ENCODE measurements at regions not wholly inside any gene's neighbourhood (a gene's known extent, or its start where the extent isn't known, plus 50 kb on each side); places are given as distances from the start of the nearest gene placed in this dataset.
A peak's percentile ranks its signal among the peaks of the same experiment; 100 is the strongest.

DNA sequence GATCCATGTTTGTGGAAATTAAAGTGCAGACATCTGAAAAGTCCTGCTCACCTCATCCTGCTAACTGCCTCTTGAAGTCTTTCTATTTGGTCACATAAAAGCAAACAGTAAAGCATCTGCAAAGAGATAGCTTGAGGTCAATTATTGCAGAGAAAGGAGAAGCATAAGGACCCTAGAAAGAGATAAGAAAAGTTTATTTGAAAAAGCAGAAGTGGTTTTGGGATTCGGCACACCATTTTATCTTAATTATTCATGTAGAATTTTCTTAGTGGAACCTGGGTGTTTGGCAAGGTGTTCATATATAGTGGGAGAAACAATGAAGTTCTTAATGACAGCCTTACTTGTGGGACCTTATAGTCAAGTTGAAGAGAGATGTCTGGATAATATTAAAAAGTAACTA, 280.8 kb downstream of the CENPW start (continued):
- TF ChIP-seq, protein P1, sequence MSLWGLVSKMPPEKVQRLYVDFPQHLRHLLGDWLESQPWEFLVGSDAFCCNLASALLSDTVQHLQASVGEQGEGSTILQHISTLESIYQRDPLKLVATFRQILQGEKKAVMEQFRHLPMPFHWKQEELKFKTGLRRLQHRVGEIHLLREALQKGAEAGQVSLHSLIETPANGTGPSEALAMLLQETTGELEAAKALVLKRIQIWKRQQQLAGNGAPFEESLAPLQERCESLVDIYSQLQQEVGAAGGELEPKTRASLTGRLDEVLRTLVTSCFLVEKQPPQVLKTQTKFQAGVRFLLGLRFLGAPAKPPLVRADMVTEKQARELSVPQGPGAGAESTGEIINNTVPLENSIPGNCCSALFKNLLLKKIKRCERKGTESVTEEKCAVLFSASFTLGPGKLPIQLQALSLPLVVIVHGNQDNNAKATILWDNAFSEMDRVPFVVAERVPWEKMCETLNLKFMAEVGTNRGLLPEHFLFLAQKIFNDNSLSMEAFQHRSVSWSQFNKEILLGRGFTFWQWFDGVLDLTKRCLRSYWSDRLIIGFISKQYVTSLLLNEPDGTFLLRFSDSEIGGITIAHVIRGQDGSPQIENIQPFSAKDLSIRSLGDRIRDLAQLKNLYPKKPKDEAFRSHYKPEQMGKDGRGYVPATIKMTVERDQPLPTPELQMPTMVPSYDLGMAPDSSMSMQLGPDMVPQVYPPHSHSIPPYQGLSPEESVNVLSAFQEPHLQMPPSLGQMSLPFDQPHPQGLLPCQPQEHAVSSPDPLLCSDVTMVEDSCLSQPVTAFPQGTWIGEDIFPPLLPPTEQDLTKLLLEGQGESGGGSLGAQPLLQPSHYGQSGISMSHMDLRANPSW (CRISPR knock-in tag; conservative IDR thresholded peaks at IDR 0.05; ENCODE audit: low read depth): no peak

DNA sequence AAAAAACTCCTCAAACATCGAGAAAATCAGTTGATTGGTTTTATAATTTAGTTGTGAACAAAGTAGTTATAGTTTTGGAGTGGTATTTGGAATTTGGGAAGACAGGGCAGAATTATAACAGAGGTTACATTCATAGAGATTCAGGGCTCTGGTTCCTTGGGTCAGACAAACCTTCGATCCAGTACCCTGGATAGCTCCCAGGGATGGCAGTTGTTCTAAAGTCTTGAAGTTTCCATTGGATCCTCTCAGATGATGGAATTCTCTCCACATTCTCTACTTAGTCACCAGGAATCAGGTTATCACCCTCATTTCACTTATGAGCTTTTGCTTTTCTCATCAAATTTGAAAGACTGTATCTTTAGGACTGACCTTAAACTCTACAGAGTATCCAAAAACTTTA, 285.1 kb downstream of the CENPW start:
- peak; percentile 21 for DNase-seq (ENCODE audit: low spot score)
- Mint-ChIP-seq H3K4me1 (no peaks in the 10 kb centered on the region), H3K4me3 (no peak overlapping the region), H3K27me3 (ENCODE audit: low read depth) (no peaks in the 10 kb centered on the region), H3K36me3 (no peaks in the 10 kb centered on the region), H3K9me3 (no peaks in the 10 kb centered on the region), H3K27ac (no peak overlapping the region)
- CTCF ChIA-PET: no interaction called here
- ATAC-seq: peak; percentile 76
- TF ChIP-seq ZNF263 (CRISPR knock-in tag; IDR thresholded peaks at IDR 0.05; ENCODE audit: low read depth) (no peak), ZNF396 (CRISPR knock-in tag; IDR thresholded peaks at IDR 0.05; ENCODE audit: borderline replicate concordance) (no peak), E2F5 (CRISPR knock-in tag; IDR thresholded peaks at IDR 0.05) (no peak), ZMAT4 (CRISPR knock-in tag; IDR thresholded peaks at IDR 0.05) (no peak), HMGA2 (CRISPR knock-in tag; IDR thresholded peaks at IDR 0.05) (no peak), TCF7 (CRISPR knock-in tag; IDR thresholded peaks at IDR 0.05; ENCODE audit: low read depth) (no peak), OVOL2 (CRISPR knock-in tag; IDR thresholded peaks at IDR 0.05; ENCODE audit: borderline replicate concordance) (no peak), NFE2L1 (CRISPR knock-in tag; IDR thresholded peaks at IDR 0.05) (no peak)
- TF ChIP-seq, protein P2, sequence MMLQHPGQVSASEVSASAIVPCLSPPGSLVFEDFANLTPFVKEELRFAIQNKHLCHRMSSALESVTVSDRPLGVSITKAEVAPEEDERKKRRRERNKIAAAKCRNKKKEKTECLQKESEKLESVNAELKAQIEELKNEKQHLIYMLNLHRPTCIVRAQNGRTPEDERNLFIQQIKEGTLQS (CRISPR knock-in tag; conservative IDR thresholded peaks at IDR 0.05): no peak
- POLR2A ChIA-PET: no interaction called here

DNA sequence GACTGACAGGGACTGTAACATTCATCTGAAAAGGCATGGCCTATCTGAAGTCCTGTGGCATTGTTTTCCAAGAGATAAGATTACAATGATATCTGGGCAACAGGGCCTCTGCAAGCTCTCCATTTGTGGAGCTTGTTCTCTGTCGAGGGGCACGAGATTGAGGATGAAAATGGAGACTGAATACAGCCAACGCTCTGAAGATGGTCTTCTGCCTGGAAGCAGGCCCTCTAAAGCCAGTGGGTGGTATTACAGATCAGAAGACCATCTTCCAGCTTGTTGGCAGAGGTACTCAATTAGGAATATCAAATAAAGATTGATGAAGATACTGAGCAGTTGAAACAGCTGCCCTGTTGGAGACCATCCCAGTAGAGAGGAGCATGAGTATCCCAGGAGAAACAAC, 288.2 kb downstream of the CENPW start:
- Mint-ChIP-seq H3K4me3 (no peak overlapping the region), H3K9me3 (no peaks in the 10 kb centered on the region), H3K4me1 (no peaks in the 10 kb centered on the region), H3K36me3 (no peaks in the 10 kb centered on the region), H3K27me3 (ENCODE audit: low read depth) (no peaks in the 10 kb centered on the region), H3K27ac (no peak overlapping the region)
- DNase-seq (ENCODE audit: low spot score) (no peak), ATAC-seq (peak; percentile 88)
- ChIA-PET POLR2A (no interaction called here), CTCF (interaction anchor here (1.0 to 1.5 kb wide), 11 partner anchors 11 to 595 kb away, joined by 3 to 7 read pairs (median 4); no protein-coding TSS in a partner anchor)
- TF ChIP-seq CTCF (IDR thresholded peaks at IDR 0.05): 0 out of 2 replicates have a peak, but pooled peaks have one; percentile 15
- no peak for TF ChIP-seq TEAD1 (CRISPR knock-in tag; IDR thresholded peaks at IDR 0.05)
- TF ChIP-seq NR1H2 (CRISPR knock-in tag; IDR thresholded peaks at IDR 0.05): no peak
- TF ChIP-seq SP1 (CRISPR knock-in tag; conservative IDR thresholded peaks at IDR 0.05): no peak
- TF ChIP-seq ZNF263 (CRISPR knock-in tag; IDR thresholded peaks at IDR 0.05; ENCODE audit: low read depth): no peak

DNA sequence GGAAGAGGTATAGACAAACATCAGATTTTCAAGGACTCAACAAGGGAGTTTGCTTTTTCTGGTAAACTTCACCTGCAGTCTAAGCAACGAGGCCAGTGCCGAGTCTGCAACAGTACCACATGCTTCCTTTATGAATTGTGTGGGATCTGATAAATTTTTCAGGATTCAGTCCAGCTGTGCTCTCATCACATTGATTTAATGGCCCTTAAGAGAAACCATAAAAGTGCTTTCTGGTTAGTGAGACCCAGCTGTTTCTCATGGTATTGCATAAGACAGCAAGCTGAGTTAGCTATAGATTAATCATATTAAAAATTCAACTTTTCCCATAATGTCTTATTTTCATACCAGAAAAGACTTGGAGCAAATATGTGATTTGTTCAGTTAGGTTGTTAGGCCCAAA, 291.4 kb downstream of the CENPW start:
- no peaks in the 10 kb centered on the region for H3K36me3 Mint-ChIP-seq
- H3K27ac Mint-ChIP-seq: no peak overlapping the region
- H3K4me3 Mint-ChIP-seq: no peak overlapping the region
- no peaks in the 10 kb centered on the region for H3K9me3 Mint-ChIP-seq
- DNase-seq (ENCODE audit: low spot score) (no peak), ATAC-seq (no peak)
- CTCF ChIA-PET: no interaction called here
- H3K4me1 Mint-ChIP-seq: no peaks in the 10 kb centered on the region
- H3K27me3 Mint-ChIP-seq (ENCODE audit: low read depth): no peaks in the 10 kb centered on the region
- POLR2A ChIA-PET: no interaction called here
- no peak for TF ChIP-seq ZNF425 (CRISPR knock-in tag; conservative IDR thresholded peaks at IDR 0.05)
- no peak for TF ChIP-seq NR1H2 (CRISPR knock-in tag; IDR thresholded peaks at IDR 0.05)
- no peak for TF ChIP-seq NFATC4 (CRISPR knock-in tag; IDR thresholded peaks at IDR 0.05)
- no peak for TF ChIP-seq IRF2 (CRISPR knock-in tag; IDR thresholded peaks at IDR 0.05; ENCODE audit: borderline replicate concordance, low read depth)
- no peak for TF ChIP-seq ZNF396 (CRISPR knock-in tag; IDR thresholded peaks at IDR 0.05; ENCODE audit: borderline replicate concordance)
- TF ChIP-seq RELA (CRISPR knock-in tag; IDR thresholded peaks at IDR 0.05; ENCODE audit: borderline replicate concordance): no peak
- TF ChIP-seq CDX4 (CRISPR knock-in tag; IDR thresholded peaks at IDR 0.05; ENCODE audit: borderline replicate concordance): no peak
- no peak for TF ChIP-seq GTF2I (CRISPR knock-in tag; conservative IDR thresholded peaks at IDR 0.05)
- TF ChIP-seq TCF7 (CRISPR knock-in tag; IDR thresholded peaks at IDR 0.05; ENCODE audit: low read depth): no peak
- TF ChIP-seq JAZF1 (CRISPR knock-in tag; IDR thresholded peaks at IDR 0.05): no peak
- no peak for TF ChIP-seq EMX1 (CRISPR knock-in tag; IDR thresholded peaks at IDR 0.05)
- no peak for TF ChIP-seq SP1 (CRISPR knock-in tag; conservative IDR thresholded peaks at IDR 0.05)
- TF ChIP-seq NR2C2 (CRISPR knock-in tag; IDR thresholded peaks at IDR 0.05): no peak

All from WTC11 (cell line).